ENCODE measurements at regions not wholly inside any gene's neighbourhood (a gene's known extent, or its start where the extent isn't known, plus 50 kb on each side); places are given as distances from the start of the nearest gene placed in this dataset.

DNA sequence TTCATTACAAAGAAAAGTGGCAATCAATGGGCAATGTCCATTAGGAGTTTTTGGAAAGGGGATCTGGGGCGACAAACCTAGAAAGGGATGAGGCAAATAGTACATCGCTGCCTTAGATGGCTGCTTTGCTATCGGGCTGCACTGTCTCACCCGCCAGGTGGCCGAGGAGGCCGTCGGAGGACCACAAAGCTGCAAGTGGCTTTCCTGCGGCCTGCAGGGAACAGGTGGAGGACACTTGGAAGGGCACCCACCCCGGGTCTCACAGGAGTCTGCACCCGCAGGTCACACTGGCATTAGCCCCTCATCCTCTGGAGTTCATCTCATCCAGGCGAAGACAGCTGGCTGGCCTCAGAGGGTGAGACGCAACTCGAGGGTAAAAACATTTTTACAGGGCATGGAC lies 1392.5 kb downstream of the AACS start:
- Histone ChIP-seq H3K4me3 (ENCODE audit: insufficient read depth, low read depth, low read length, poor library complexity, severe bottlenecking) (no peak overlapping the region), H3K27ac (ENCODE audit: insufficient read depth, low read length, poor library complexity, severe bottlenecking) (no peak overlapping the region)
- DNase-seq, result no peak

DNA sequence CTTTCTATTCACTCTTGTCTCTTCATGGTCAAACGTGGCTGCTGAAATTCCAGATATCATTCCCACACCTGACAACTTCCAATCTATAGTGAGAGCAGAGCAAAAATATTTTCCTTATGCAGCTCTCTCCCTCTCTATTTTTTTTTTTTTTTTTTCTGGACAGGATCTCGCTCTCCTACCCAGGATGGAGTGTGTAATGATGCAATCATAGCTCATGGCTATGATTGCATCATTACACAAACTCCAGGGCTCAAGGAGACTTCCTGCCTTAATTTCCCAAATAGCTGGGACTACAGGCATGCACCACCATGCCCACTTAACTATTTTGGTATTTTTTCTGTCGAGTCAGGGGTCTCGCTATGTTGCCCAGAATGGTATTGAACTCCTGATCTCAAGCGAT lies 1398.9 kb downstream of the AACS start:
- no peak overlapping the region for H3K27ac ChIP-seq (ENCODE audit: insufficient read depth, low read length, poor library complexity, severe bottlenecking)
- no peaks in the 10 kb centered on the region for H3K9me3 ChIP-seq (ENCODE audit: control insufficient read depth, low read length)
- no peak for DNase-seq

More for the DNA sequence above, 1392.5 kb downstream of the AACS start:
- Histone ChIP-seq H3K9me3 (ENCODE audit: control insufficient read depth, low read length) (no peaks in the 10 kb centered on the region), H3K36me3 (ENCODE audit: control insufficient read depth, insufficient read depth, low read length) (no peaks in the 10 kb centered on the region), H3K4me1 (ENCODE audit: control insufficient read depth, insufficient read depth, low read length, poor library complexity, severe bottlenecking) (no peaks in the 10 kb centered on the region), H3K27me3 (replicated peaks; ENCODE audit: control insufficient read depth, insufficient read depth, low read length, poor library complexity, severe bottlenecking) (no peaks in the 10 kb centered on the region)

DNA sequence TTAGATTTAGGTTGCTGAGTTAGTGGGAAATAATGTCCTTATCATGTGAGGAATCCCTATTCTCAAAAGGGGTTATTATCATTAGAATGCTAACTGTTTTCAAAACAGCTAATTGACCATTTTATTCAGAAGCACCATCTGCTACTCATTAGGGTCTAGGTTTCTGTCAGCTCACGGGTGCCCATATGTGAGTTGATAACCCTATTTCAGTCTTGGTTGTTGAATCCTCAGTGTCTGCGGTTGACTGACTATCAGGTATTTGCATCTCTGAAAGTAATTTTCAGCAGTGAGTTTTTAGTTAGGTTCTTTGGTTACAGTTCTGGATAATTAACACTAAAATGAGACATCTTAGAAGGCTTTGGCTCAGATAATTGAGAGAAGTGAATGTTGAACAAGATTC lies 1404.0 kb downstream of the AACS start:
- H3K4me3 ChIP-seq (ENCODE audit: insufficient read depth, low read depth, low read length, poor library complexity, severe bottlenecking), result no peak overlapping the region
- no peaks in the 10 kb centered on the region for H3K27me3 ChIP-seq (replicated peaks; ENCODE audit: control insufficient read depth, insufficient read depth, low read length, poor library complexity, severe bottlenecking)
- DNase-seq, result no peak
- H3K36me3 ChIP-seq (ENCODE audit: control insufficient read depth, insufficient read depth, low read length), result no peaks in the 10 kb centered on the region
- no peak overlapping the region for H3K27ac ChIP-seq (ENCODE audit: insufficient read depth, low read length, poor library complexity, severe bottlenecking)
- H3K9me3 ChIP-seq (ENCODE audit: control insufficient read depth, low read length), result no peaks in the 10 kb centered on the region
- H3K4me1 ChIP-seq (ENCODE audit: control insufficient read depth, insufficient read depth, low read length, poor library complexity, severe bottlenecking), result no peaks in the 10 kb centered on the region

More for the DNA sequence above, 1398.9 kb downstream of the AACS start:
- no peaks in the 10 kb centered on the region for H3K36me3 ChIP-seq (ENCODE audit: control insufficient read depth, insufficient read depth, low read length)
- no peak overlapping the region for H3K4me3 ChIP-seq (ENCODE audit: insufficient read depth, low read depth, low read length, poor library complexity, severe bottlenecking)
- H3K4me1 ChIP-seq (ENCODE audit: control insufficient read depth, insufficient read depth, low read length, poor library complexity, severe bottlenecking), result no peaks in the 10 kb centered on the region
- no peaks in the 10 kb centered on the region for H3K27me3 ChIP-seq (replicated peaks; ENCODE audit: control insufficient read depth, insufficient read depth, low read length, poor library complexity, severe bottlenecking)

DNA sequence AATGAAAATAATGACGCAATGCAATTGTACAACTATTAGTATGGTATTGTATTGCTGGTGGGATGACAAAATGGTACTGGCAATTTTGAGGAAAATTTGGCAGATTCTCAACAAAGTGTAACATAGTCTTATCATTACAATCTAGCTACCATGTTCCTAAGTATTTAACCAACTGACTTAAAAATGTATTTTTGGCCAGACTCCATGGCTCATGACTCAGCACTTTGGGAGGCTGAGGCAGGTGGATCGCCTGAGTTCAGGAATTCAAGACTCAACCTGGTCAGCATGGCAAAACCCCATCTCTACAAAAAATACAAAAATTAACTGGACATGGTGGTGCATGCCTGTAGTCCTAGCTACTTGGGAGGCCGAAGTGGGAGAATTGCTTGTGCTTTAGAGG lies 1409.5 kb downstream of the AACS start:
- H3K36me3 ChIP-seq (ENCODE audit: control insufficient read depth, insufficient read depth, low read length), result no peaks in the 10 kb centered on the region
- H3K9me3 ChIP-seq (ENCODE audit: control insufficient read depth, low read length), result no peaks in the 10 kb centered on the region
- H3K4me1 ChIP-seq (ENCODE audit: control insufficient read depth, insufficient read depth, low read length, poor library complexity, severe bottlenecking), result no peaks in the 10 kb centered on the region
- H3K4me3 ChIP-seq (ENCODE audit: insufficient read depth, low read depth, low read length, poor library complexity, severe bottlenecking), result no peak overlapping the region
- H3K27ac ChIP-seq (ENCODE audit: insufficient read depth, low read length, poor library complexity, severe bottlenecking), result no peak overlapping the region
- H3K27me3 ChIP-seq (replicated peaks; ENCODE audit: control insufficient read depth, insufficient read depth, low read length, poor library complexity, severe bottlenecking), result no peaks in the 10 kb centered on the region
- DNase-seq, result no peak

DNA sequence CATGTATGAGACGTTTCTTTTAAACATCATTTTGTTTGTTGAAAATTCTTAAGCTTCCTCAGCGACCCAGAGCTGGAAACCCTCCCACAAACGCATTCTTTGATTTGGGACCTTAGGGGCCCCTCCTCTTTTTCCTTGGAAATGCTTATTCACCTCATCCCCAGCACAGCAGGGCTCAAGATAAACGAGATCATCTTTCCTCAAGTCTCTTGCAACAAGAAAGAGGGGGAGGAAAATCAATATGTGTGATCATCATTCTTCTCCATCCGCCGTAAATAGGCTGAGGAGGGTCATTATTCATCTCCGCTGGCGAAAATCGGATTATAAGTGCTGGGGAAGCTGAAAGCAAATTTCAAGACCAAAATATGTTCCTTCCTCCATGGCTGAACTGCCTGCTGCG lies 1415.2 kb downstream of the AACS start:
- Histone ChIP-seq H3K36me3 (ENCODE audit: control insufficient read depth, insufficient read depth, low read length) (no peaks in the 10 kb centered on the region), H3K9me3 (ENCODE audit: control insufficient read depth, low read length) (no peaks in the 10 kb centered on the region), H3K27me3 (replicated peaks; ENCODE audit: control insufficient read depth, insufficient read depth, low read length, poor library complexity, severe bottlenecking) (no peaks in the 10 kb centered on the region), H3K4me3 (ENCODE audit: insufficient read depth, low read depth, low read length, poor library complexity, severe bottlenecking) (no peak overlapping the region), H3K27ac (ENCODE audit: insufficient read depth, low read length, poor library complexity, severe bottlenecking) (no peak overlapping the region), H3K4me1 (ENCODE audit: control insufficient read depth, insufficient read depth, low read length, poor library complexity, severe bottlenecking) (no peaks in the 10 kb centered on the region)
- no peak for DNase-seq

DNA sequence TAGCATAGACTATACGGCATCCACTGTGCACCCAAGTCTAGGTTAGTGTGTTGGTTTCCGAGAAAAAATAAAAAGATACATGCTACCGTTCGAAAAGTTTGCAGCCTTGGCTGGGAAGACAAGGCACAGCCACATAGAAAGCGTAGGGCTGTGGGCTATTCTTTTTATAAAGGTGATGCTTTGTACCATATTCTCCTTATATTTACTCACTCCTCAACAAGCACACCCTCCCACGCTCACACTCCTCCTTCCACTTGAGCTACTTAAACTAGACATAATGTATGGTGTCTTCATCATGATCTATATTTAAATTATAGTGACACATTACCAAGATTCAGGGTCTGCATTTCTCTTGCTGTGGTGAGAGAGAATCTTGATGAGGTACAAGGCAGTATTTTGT lies 1416.5 kb downstream of the AACS start:
- no peaks in the 10 kb centered on the region for H3K36me3 ChIP-seq (ENCODE audit: control insufficient read depth, insufficient read depth, low read length)
- no peak overlapping the region for H3K27ac ChIP-seq (ENCODE audit: insufficient read depth, low read length, poor library complexity, severe bottlenecking)
- no peak for DNase-seq
- no peaks in the 10 kb centered on the region for H3K9me3 ChIP-seq (ENCODE audit: control insufficient read depth, low read length)
- no peaks in the 10 kb centered on the region for H3K4me1 ChIP-seq (ENCODE audit: control insufficient read depth, insufficient read depth, low read length, poor library complexity, severe bottlenecking)
- H3K27me3 ChIP-seq (replicated peaks; ENCODE audit: control insufficient read depth, insufficient read depth, low read length, poor library complexity, severe bottlenecking), result no peaks in the 10 kb centered on the region
- H3K4me3 ChIP-seq (ENCODE audit: insufficient read depth, low read depth, low read length, poor library complexity, severe bottlenecking), result no peak overlapping the region

DNA sequence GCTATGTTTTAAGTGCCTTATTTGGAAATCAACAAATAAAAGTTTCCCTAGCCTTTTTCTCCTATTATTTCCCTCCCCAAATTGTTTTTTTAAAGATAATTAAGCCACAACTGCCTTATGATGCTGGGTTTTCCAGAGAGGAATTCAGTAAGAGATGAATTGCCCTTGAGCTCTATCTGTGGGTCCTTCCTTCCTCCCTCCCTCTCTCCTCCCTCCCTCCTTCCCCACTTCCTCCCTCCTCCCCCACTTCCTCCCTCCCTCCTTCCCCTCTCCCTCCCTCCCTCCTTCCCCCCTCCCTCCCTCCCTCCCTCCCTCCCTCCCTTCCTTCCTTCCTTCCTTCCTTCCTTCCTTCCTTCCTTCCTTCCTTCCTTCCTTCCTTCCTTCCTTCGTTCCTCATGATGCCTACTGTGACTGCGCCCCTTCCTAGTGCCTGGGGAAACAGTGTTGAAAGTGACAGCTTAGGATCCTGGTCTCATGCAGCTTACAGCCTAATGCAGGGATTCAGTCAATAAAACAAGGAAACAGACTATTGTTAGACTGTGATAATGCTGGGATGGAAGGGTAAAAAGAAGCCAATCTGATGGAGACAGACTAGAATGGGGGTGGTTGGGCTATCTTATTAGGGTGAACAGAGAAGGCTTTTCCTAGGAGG lies 1417.1 kb downstream of the AACS start:
- H3K36me3 ChIP-seq (ENCODE audit: control insufficient read depth, insufficient read depth, low read length), result no peaks in the 10 kb centered on the region
- H3K4me1 ChIP-seq (ENCODE audit: control insufficient read depth, insufficient read depth, low read length, poor library complexity, severe bottlenecking), result no peaks in the 10 kb centered on the region
- H3K27me3 ChIP-seq (replicated peaks; ENCODE audit: control insufficient read depth, insufficient read depth, low read length, poor library complexity, severe bottlenecking), result no peaks in the 10 kb centered on the region
- no peak for DNase-seq
- H3K4me3 ChIP-seq (ENCODE audit: insufficient read depth, low read depth, low read length, poor library complexity, severe bottlenecking), result no peak overlapping the region
- no peaks in the 10 kb centered on the region for H3K9me3 ChIP-seq (ENCODE audit: control insufficient read depth, low read length)
- no peak overlapping the region for H3K27ac ChIP-seq (ENCODE audit: insufficient read depth, low read length, poor library complexity, severe bottlenecking)

DNA sequence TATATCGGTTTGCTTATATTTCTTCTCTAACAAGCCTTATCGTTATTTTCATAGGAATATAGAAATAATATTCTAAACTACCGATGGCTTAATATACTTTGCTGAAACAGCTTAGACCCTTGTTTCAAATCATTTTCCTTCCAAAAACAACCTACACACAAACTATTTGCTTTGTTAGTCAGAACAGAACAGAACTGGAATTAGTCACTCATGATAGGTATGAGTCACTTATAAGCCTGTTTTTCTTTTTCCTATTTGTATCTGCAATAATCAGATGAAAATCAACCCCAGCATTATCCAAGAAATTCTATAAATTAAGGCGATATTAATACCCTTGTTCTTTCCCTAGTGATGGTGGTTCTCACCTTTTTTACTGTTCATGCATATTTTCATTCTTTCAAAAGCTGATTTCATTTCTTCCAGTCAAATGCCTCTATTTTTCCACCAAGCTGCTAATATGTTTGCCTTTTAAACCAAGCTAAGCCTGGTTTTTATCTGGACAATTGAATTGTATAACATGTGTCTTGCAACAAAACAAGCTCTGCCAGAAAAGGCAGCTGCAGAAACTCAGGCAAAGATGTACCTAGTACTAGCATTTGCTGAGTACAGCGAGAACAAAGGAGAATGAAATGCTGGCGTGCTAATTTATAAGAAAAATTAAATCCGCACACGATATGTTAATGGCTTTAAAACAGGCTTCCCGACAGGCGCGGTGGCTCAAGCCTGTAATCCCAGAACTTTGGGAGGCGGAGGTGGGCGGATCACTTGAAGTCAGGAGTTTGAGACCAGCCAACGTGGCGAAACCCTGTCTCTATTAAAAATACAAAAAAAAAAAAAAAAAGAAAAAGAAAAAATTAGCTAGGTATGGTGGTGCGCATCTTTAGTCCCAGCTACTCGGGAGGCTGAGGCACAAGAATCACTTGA lies 1418.2 kb downstream of the AACS start:
- H3K27ac ChIP-seq (ENCODE audit: insufficient read depth, low read length, poor library complexity, severe bottlenecking), result no peak overlapping the region
- no peak overlapping the region for H3K4me3 ChIP-seq (ENCODE audit: insufficient read depth, low read depth, low read length, poor library complexity, severe bottlenecking)
- no peaks in the 10 kb centered on the region for H3K9me3 ChIP-seq (ENCODE audit: control insufficient read depth, low read length)
- no peaks in the 10 kb centered on the region for H3K36me3 ChIP-seq (ENCODE audit: control insufficient read depth, insufficient read depth, low read length)
- no peaks in the 10 kb centered on the region for H3K27me3 ChIP-seq (replicated peaks; ENCODE audit: control insufficient read depth, insufficient read depth, low read length, poor library complexity, severe bottlenecking)
- no peak for DNase-seq
- no peaks in the 10 kb centered on the region for H3K4me1 ChIP-seq (ENCODE audit: control insufficient read depth, insufficient read depth, low read length, poor library complexity, severe bottlenecking)

DNA sequence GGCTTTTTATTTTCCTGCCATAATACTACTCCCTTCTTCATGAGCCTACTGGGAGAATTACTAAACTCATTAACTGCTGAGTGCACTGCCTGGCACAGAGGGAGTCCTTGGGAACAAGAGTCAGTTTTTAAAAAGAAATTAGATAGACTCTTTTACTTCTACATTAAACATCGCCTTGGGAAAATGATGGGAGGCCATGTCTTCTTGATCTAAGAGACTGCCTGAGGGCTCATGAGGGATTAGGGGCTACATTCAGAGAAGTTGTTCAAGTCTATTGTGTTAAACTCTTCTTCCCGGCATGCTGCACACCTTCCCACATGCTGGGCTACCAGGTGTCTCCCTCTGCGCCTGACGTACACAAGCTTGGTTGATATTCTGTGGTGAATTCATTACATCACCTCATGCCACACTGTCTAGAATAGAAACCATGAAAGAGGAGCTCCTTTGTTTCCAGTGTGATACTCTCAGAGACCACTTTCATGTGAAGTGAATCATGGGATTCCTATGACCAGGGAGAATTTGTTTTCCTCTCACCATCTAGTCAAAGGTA lies 1422.3 kb downstream of the AACS start:
- H3K4me3 ChIP-seq (ENCODE audit: insufficient read depth, low read depth, low read length, poor library complexity, severe bottlenecking), result no peak overlapping the region
- H3K4me1 ChIP-seq (ENCODE audit: control insufficient read depth, insufficient read depth, low read length, poor library complexity, severe bottlenecking), result no peaks in the 10 kb centered on the region
- peaks cover 4% of the 10 kb centered on the region for H3K9me3 ChIP-seq (ENCODE audit: control insufficient read depth, low read length)
- no peak for DNase-seq
- no peaks in the 10 kb centered on the region for H3K27me3 ChIP-seq (replicated peaks; ENCODE audit: control insufficient read depth, insufficient read depth, low read length, poor library complexity, severe bottlenecking)
- no peaks in the 10 kb centered on the region for H3K36me3 ChIP-seq (ENCODE audit: control insufficient read depth, insufficient read depth, low read length)
- H3K27ac ChIP-seq (ENCODE audit: insufficient read depth, low read length, poor library complexity, severe bottlenecking), result no peak overlapping the region

DNA sequence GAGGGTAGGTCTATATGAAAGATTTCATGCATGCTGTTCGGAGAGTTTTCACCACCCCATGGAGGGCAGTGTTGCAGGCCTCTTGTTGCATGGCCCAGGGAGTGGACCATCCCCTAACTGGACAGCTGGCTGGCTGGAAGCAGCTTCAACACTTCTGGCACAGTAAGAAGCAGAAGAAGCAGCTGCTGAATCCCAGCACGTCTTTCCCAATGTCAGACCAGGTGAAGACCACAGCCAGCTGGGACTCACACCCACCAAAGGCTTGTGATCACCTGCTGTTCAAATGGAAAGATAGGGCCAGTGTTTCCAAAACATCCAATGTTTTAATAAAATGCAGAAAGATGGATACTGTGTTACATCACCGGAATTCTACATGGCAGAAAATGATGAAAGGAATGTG lies 1423.6 kb downstream of the AACS start:
- Histone ChIP-seq H3K27me3 (replicated peaks; ENCODE audit: control insufficient read depth, insufficient read depth, low read length, poor library complexity, severe bottlenecking) (no peaks in the 10 kb centered on the region), H3K36me3 (ENCODE audit: control insufficient read depth, insufficient read depth, low read length) (no peaks in the 10 kb centered on the region), H3K4me3 (ENCODE audit: insufficient read depth, low read depth, low read length, poor library complexity, severe bottlenecking) (no peak overlapping the region), H3K9me3 (ENCODE audit: control insufficient read depth, low read length) (peaks cover 4% of the 10 kb centered on the region), H3K4me1 (ENCODE audit: control insufficient read depth, insufficient read depth, low read length, poor library complexity, severe bottlenecking) (no peaks in the 10 kb centered on the region), H3K27ac (ENCODE audit: insufficient read depth, low read length, poor library complexity, severe bottlenecking) (no peak overlapping the region)
- DNase-seq, result no peak

Data from effector memory CD4-positive, alpha-beta T cell (primary cell).